Fibroblast of lung (primary cell): ENCODE measurements at regions not wholly inside any gene's neighbourhood (a gene's known extent, or its start where the extent isn't known, plus 50 kb on each side); places are given as distances from the start of the nearest gene placed in this dataset.

Experiments used
- DNase-seq, 2 donors: peaks; one replicate each; pipeline versions ENCODE4 v3.0.0 to v3.0.0-alpha.2; 2010; ENCODE audit warnings: low read depth in 2 of 2
- H2AFZ ChIP-seq: 2 replicates; pipeline ENCODE4 v1.5.1; 2012; ENCODE audit warnings: low read length, control low read depth, inconsistent platforms
- H3K27ac ChIP-seq: 2 replicates; pipeline ENCODE4 v1.5.1; 2011; ENCODE audit warnings: low read length, control low read depth; ENCODE audit not compliant: insufficient read depth
- H3K27me3 ChIP-seq: 2 replicates; pipeline ENCODE4 v1.5.1; 2011; ENCODE audit warnings: mild to moderate bottlenecking, low read length; ENCODE audit not compliant: control insufficient read depth, insufficient read depth
- H3K36me3 ChIP-seq: 2 replicates; pipeline ENCODE4 v1.5.1; 2011; ENCODE audit warnings: low read length; ENCODE audit not compliant: control insufficient read depth, insufficient read depth
- H3K4me1 ChIP-seq: 2 replicates; pipeline ENCODE4 v1.5.1; 2011; ENCODE audit warnings: low read length; ENCODE audit not compliant: control insufficient read depth, insufficient read depth; ENCODE audit errors: extremely low read depth
- H3K4me2 ChIP-seq: 2 replicates; pipeline ENCODE4 v1.5.1; 2011; ENCODE audit warnings: low read length, control low read depth; ENCODE audit not compliant: insufficient read depth; ENCODE audit errors: extremely low read depth
- H3K4me3 ChIP-seq, 4 experiments: fragments of 200-600 bp in 1 of 4; sonication (generic) in 1 of 4; replicated peaks in 1 of 4; 2 replicates each; pipeline ENCODE4 v1.5.1; 2011 to 2016; ENCODE audit warnings: low read length in 4 of 4, low read depth in 3 of 4, mild to moderate bottlenecking in 3 of 4, control low read depth in 2 of 4, inconsistent platforms in 1 of 4, mixed read lengths in 1 of 4; ENCODE audit not compliant: insufficient read depth in 1 of 4; ENCODE audit errors: control extremely low read depth in 1 of 4
- H3K79me2 ChIP-seq: 2 replicates; pipeline ENCODE4 v1.5.1; 2012; ENCODE audit warnings: mild to moderate bottlenecking, low read length, inconsistent platforms; ENCODE audit not compliant: control insufficient read depth, insufficient read depth
- H3K9ac ChIP-seq: 2 replicates; pipeline ENCODE4 v1.5.1; 2011; ENCODE audit warnings: mild to moderate bottlenecking, low read length, control low read depth; ENCODE audit not compliant: insufficient read depth
- H3K9me3 ChIP-seq: 2 replicates; pipeline ENCODE4 v1.5.1; 2012; ENCODE audit warnings: low read depth, low read length; ENCODE audit not compliant: control insufficient read depth, insufficient read depth
- H4K20me1 ChIP-seq: 2 replicates; pipeline ENCODE4 v1.5.1; 2011; ENCODE audit warnings: low read length; ENCODE audit not compliant: control insufficient read depth, insufficient read depth; ENCODE audit errors: extremely low read depth
- CTCF ChIP-seq, 2 donors: IDR thresholded peaks in 1 of 2; conservative IDR thresholded peaks in 1 of 2; 1 replicate in 1 of 2; 2 replicates in 1 of 2; pipeline ENCODE4 v1.5.1; 2011 to 2012; ENCODE audit warnings: low read length in 2 of 2, control low read depth in 1 of 2, inconsistent platforms in 1 of 2, low read depth in 1 of 2, mild to moderate bottlenecking in 1 of 2
- EZH2 ChIP-seq: IDR thresholded peaks from 2 replicates; pipeline ENCODE4 v1.5.1; 2012; ENCODE audit warnings: low read length, control low read depth, mild to moderate bottlenecking; ENCODE audit errors: missing control alignments

GRCh38 chr4:98775672-98776071 lies 117.3 kb upstream of the TSPAN5 start:
- no peaks in the 10 kb centered on the region for H3K9me3 ChIP-seq
- no peaks in the 10 kb centered on the region for H3K79me2 ChIP-seq
- no peaks in the 10 kb centered on the region for H4K20me1 ChIP-seq
- H3K4me1 ChIP-seq, result no peaks in the 10 kb centered on the region
- TF ChIP-seq EZH2 (no peak), CTCF (conservative IDR thresholded peaks at IDR 0.05 in 1 of 2, IDR thresholded peaks at IDR 0.05 in 1 of 2; ENCODE audit: low read depth in 1 of 2, low read length in 2 of 2) (no peak)
- no peak overlapping the region for H2AFZ ChIP-seq
- H3K9ac ChIP-seq, result no peak overlapping the region
- DNase-seq, result no peak
- no peak overlapping the region for H3K4me3 ChIP-seq
- H3K27me3 ChIP-seq, result no peaks in the 10 kb centered on the region
- no peak overlapping the region for H3K27ac ChIP-seq
- H3K4me2 ChIP-seq, result no peak overlapping the region
- H3K36me3 ChIP-seq, result no peaks in the 10 kb centered on the region

- TF ChIP-seq CTCF (conservative IDR thresholded peaks at IDR 0.05 in 1 of 2, IDR thresholded peaks at IDR 0.05 in 1 of 2; ENCODE audit: low read depth in 1 of 2, low read length in 2 of 2), result no peak
- no peak for TF ChIP-seq EZH2
- Histone ChIP-seq H3K4me3 (no peak overlapping the region), H2AFZ (no peak overlapping the region), H3K27ac (no peak overlapping the region), H3K9me3 (no peaks in the 10 kb centered on the region), H3K36me3 (no peaks in the 10 kb centered on the region), H3K9ac (no peak overlapping the region), H3K79me2 (no peaks in the 10 kb centered on the region), H3K27me3 (no peaks in the 10 kb centered on the region), H3K4me2 (no peak overlapping the region), H4K20me1 (no peaks in the 10 kb centered on the region), H3K4me1 (no peaks in the 10 kb centered on the region)
- no peak for DNase-seq
These were observed 115.2 kb upstream of the TSPAN5 start for GRCh38 chr4:98773638-98774037.

- Histone ChIP-seq H3K9ac (no peak overlapping the region), H3K4me2 (no peak overlapping the region), H3K4me3 (no peak overlapping the region), H4K20me1 (no peaks in the 10 kb centered on the region), H3K27me3 (no peaks in the 10 kb centered on the region), H2AFZ (no peak overlapping the region), H3K36me3 (no peaks in the 10 kb centered on the region), H3K9me3 (no peaks in the 10 kb centered on the region), H3K4me1 (no peaks in the 10 kb centered on the region), H3K79me2 (no peaks in the 10 kb centered on the region), H3K27ac (no peak overlapping the region)
- TF ChIP-seq CTCF (conservative IDR thresholded peaks at IDR 0.05 in 1 of 2, IDR thresholded peaks at IDR 0.05 in 1 of 2; ENCODE audit: low read depth in 1 of 2, low read length in 2 of 2) (no peak), EZH2 (no peak)
- no peak for DNase-seq
These were observed 113.7 kb upstream of the TSPAN5 start for GRCh38 chr4:98771959-98772632.
